Stimulated activated naive CD8-positive, alpha-beta T cell treated with anti-CD3 and anti-CD28 coated beads, Interleukin-15, amount 100 ng/mL, for 72 hours (primary cell): ENCODE measurements at regions not wholly inside any gene's neighbourhood (a gene's known extent, or its start where the extent isn't known, plus 50 kb on each side); places are given as distances from the start of the nearest gene placed in this dataset.
"Not testable (repeated sequence)": the region's sequence is repeated elsewhere in the genome, so short reads cannot be mapped to it uniquely, and the experiment has no call there.

Experiments used
- ATAC-seq: fragments of 150-1000 bp; cut with Tn5 transposase; 2 replicates; pipeline ENCODE4 v1.10.0; 2021; ENCODE audit warnings: mild to moderate bottlenecking, moderate library complexity
- DNase-seq, 2 donors: peaks; one replicate each; pipeline ENCODE4 v3.0.0; 2021 to 2022
- H3K27ac Mint-ChIP-seq, 2 donors: one replicate each; pipeline ENCODE4 v1.8.0; 2022; ENCODE audit warnings: mild to moderate bottlenecking in 2 of 2, mixed read lengths in 2 of 2, moderate library complexity in 2 of 2
- H3K27me3 Mint-ChIP-seq: one replicate; pipeline ENCODE4 v1.8.0; 2022; ENCODE audit warnings: mixed read lengths
- H3K4me1 Mint-ChIP-seq: one replicate; pipeline ENCODE4 v1.8.0; 2022; ENCODE audit warnings: mild to moderate bottlenecking, mixed read lengths
- H3K4me3 Mint-ChIP-seq, 2 donors: one replicate each; pipeline ENCODE4 v1.8.0; 2022; ENCODE audit warnings: mild to moderate bottlenecking in 2 of 2, mixed read lengths in 2 of 2, moderate library complexity in 1 of 2
- H3K9me3 Mint-ChIP-seq, 2 donors: one replicate each; pipeline ENCODE4 v1.8.0; 2022; ENCODE audit warnings: mixed read lengths in 2 of 2

DNA sequence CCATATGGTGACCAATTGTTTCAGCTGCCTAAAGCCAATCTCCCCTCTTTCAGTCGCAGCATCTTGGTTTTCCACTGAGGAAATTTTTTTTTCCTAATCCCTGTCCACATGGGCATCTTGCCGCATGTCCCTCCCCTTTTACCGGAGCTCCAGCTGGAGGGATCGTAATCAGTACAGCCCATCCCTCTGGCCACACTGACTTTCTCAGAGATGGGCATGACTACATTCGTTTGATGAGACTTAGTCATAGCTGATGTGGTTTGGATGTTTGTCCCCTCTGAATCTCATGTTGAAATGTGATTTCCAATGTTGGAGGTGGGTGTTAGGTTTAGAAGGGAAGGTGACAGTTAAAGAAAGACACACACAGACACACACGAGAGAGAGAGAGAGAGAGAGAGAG, 186.8 kb upstream of the CXCL12 start:
- H3K4me1 Mint-ChIP-seq, result no peaks in the 10 kb centered on the region
- H3K9me3 Mint-ChIP-seq, result no peaks in the 10 kb centered on the region
- DNase-seq (no peak), ATAC-seq (no peak)
- no peak overlapping the region for H3K27ac Mint-ChIP-seq
- H3K27me3 Mint-ChIP-seq, result no peaks in the 10 kb centered on the region
- no peak overlapping the region for H3K4me3 Mint-ChIP-seq

DNA sequence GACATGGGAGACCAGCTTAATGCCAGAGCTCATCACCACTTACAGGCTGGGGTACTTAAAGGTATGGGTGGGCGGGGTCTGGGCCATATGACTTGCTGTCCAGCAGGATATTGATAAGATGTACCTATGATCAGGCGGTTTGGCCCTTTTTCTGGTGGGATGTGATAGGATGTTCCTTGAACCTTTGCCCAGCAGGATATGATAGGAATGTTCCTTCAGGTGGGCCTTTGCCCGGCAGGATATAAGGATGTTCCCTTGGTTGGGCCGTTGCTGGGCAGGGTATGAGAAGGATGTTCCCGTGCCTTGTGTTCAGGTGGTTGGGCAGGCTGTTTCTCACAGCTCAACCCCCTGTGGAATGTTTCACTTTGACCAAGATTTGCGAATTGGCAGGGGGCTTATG, 187.2 kb upstream of the CXCL12 start:
- no peak for DNase-seq

DNA sequence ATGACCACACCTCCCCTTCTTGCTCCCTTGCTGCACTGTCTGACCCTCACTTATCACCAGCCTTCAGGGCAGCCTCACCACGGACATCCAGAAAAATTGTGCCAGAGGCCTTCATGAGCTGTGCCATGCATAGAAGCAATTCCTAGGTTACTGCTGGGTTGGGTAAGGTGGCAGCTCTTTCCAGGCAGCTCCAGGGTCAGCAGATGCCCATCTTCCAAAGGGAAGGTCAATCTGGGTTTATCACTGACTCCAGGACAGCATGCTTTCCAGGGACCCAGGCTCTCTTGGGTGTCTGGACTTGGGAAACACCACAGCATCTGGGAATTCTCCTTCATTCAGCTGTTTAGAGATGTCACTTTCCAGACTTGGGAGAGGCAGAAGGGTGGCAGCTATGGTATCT, 188.9 kb upstream of the CXCL12 start:
- Mint-ChIP-seq H3K27ac (no peak overlapping the region), H3K27me3 (no peaks in the 10 kb centered on the region), H3K4me1 (no peaks in the 10 kb centered on the region), H3K9me3 (no peaks in the 10 kb centered on the region), H3K4me3 (no peak overlapping the region)
- DNase-seq (no peak), ATAC-seq (no peak)

More for the DNA sequence above, 187.2 kb upstream of the CXCL12 start:
- Mint-ChIP-seq H3K27me3 (no peaks in the 10 kb centered on the region), H3K4me3 (no peak overlapping the region), H3K4me1 (no peaks in the 10 kb centered on the region), H3K9me3 (no peaks in the 10 kb centered on the region), H3K27ac (no peak overlapping the region)
- ATAC-seq, result no peak

DNA sequence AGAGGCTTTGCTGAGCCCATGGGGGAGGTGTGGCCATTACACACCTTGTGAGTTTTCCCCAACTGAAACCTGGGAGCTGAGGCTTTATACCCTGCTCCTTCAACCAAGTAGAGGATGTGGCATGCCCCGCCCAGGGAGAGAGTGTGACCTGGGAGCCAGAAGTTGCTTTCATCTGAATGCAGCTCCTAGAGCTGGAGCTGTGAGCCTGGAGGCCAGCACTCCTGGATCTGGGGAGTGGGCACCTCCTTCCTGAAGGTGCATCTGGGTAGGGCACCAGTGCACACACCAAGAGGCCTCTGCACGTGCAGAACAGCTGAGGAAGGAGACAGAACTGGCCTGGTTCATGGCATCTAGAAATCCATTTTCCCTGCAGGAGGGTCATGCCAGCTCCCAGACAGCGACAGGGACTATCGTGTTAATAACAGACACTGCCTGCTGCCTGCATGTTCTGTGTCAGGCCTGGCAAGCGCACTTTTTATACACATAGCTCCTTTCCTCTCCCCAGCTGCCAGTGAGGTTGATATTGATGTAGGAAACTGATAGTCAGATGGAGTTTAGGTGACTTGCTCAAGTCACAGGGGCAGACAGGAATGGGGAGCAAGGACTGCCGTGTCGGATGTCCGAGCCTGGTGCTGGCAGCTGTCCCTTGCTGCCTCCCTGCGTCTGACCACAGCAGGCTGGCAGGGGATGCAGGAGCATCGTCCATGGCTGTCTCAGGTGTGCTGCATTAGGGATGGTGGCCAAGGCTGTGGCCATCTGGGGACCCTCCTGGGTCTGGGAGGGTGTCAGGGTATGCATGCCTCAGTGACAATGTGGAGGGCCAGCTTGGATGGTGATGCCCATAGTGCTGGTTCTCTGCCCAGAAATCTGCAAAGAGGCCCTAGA, 189.9 kb upstream of the CXCL12 start:
- Mint-ChIP-seq H3K9me3 (no peaks in the 10 kb centered on the region), H3K27me3 (no peaks in the 10 kb centered on the region), H3K4me1 (no peaks in the 10 kb centered on the region), H3K27ac (no peak overlapping the region), H3K4me3 (no peak overlapping the region)
- ATAC-seq (no peak), DNase-seq (no peak)

DNA sequence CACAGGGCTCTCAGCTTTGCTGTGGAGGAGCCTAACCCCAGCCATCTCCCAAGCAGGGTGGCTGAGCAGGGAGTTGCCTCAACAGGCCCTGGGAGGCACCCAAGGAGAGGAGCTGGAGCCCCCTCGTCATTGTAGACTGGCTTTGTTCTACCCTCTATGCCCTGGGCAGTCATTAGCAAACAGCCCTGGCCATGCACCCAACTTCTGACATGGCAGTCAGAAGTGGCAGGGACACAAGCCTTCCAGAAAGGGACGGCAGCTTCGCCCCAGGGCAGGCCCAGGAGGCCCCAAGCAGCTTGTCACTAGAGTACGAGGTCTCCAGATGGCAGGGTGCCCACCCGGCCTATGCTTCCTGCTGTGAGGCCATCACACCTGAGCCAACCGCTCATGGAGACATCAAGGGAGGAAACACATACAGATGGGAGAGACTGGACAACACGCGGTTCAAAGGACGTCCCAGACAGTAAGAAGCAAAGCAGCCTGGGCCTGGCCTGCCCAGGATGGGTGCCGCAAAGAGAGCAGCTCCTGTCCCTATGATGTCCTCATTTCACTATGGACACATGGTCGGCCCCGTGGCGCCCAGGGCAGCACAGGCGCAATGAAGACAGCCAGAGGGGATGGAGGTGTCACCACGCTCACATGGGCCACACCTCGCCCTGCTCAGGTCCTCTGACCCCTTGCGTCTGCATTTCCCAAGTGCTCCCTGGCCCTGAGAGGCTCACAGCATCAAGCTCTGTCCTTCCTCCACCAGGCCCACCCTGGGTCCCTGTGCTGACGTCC, 190.9 kb upstream of the CXCL12 start:
- no peak for ATAC-seq
- Mint-ChIP-seq H3K27me3 (no peaks in the 10 kb centered on the region), H3K9me3 (no peaks in the 10 kb centered on the region)

DNA sequence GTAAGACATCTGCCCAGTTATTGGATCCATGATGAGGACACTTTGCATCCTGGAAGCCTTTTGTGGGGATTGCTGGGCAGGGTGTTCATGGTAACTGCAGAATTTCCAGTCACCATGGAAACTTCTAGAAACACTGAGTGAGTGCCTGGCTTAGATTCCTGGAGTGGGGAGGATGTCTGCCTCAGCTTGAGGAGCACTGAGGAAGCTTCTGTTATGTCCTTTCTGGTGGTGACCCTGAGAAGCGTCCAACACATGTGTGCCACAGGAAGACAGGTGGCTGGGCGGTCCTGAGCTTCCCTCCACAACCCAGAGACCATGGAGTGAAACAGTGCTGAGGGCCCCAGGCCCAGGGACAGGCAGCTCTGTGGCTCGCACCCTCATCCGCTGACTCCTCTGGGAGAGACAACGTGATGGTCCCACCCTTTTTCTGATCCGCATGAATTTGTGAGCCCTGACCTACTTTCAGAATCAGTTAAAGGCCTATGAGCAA, 191.8 kb upstream of the CXCL12 start:
- no peak overlapping the region for H3K27ac Mint-ChIP-seq
- ATAC-seq (no peak), DNase-seq (no peak)
- no peaks in the 10 kb centered on the region for H3K4me1 Mint-ChIP-seq
- H3K9me3 Mint-ChIP-seq, result no peaks in the 10 kb centered on the region
- no peaks in the 10 kb centered on the region for H3K27me3 Mint-ChIP-seq
- no peak overlapping the region for H3K4me3 Mint-ChIP-seq

More for the DNA sequence above, 190.9 kb upstream of the CXCL12 start:
- H3K4me3 Mint-ChIP-seq, result no peak overlapping the region
- no peak for DNase-seq
- H3K27ac Mint-ChIP-seq, result no peak overlapping the region
- no peaks in the 10 kb centered on the region for H3K4me1 Mint-ChIP-seq

DNA sequence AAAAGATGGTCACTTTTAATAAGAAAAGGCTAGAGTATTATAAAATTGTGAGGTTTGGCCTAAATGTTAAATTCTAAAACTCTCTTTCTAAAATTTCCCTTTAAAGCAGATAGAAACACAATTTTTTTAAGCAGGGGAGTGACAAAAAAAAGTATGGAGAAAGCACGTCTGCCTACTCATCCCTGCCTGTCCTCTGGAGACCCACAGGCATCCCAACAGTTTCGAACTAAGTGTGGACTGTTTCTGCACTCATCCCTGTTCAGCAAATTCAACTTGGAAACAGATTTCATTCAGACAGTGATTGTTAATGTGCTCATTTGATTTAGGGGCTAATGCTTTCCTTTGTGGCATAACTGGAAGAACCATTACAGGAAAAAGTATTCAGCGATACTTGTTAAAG, 192.6 kb upstream of the CXCL12 start:
- DNase-seq, result no peak
- Mint-ChIP-seq H3K4me3 (no peak overlapping the region), H3K27me3 (no peaks in the 10 kb centered on the region), H3K4me1 (no peaks in the 10 kb centered on the region), H3K9me3 (no peaks in the 10 kb centered on the region), H3K27ac (no peak overlapping the region)
- no peak for ATAC-seq

DNA sequence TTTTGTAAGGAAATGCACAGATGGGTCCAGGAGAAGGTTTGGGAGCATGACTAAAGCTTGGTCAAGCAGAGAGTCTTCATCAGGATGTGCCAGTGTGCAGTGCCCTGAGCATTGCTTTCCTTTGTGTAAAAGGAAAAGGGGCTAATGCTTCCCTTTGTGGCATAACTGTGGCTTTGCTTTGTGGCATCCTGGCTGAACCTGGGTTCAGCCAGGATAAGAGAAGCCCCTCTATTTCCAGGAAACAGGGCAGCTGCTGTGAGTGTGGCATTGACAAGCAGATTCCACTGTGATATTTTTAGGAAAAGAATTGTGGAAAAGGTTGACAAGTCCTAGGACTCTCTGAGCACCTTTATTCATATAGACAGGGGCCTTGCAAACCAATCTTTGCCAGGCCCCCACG, 193.4 kb upstream of the CXCL12 start:
- no peak for ATAC-seq
- no peak overlapping the region for H3K27ac Mint-ChIP-seq
- H3K4me3 Mint-ChIP-seq, result no peak overlapping the region

DNA sequence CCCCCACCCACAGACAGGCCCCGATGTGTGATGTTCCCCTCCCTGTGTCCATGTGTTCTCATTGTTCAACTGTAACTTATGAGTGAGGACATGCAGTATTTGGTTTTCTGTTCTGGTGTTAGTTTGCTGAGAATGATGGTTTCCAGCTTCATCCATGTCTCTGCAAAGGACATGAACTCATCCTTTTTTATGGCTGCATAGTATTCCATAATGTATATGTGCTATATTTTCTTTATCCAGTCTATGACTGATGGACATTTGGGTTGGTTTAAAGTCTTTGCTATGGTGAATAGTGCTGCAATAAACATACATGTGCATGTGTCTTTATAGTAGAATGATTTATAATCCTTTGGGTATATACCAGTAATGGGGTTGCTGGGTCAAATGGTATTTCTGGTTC, 194.1 kb upstream of the CXCL12 start:
- H3K9me3 Mint-ChIP-seq, H3K4me3 Mint-ChIP-seq, H3K27ac Mint-ChIP-seq, DNase-seq, H3K4me1 Mint-ChIP-seq, ATAC-seq, H3K27me3 Mint-ChIP-seq: not testable (repeated sequence)

More for the DNA sequence above, 193.4 kb upstream of the CXCL12 start:
- H3K9me3 Mint-ChIP-seq, result no peaks in the 10 kb centered on the region
- DNase-seq, result no peak
- H3K4me1 Mint-ChIP-seq, result no peaks in the 10 kb centered on the region
- no peaks in the 10 kb centered on the region for H3K27me3 Mint-ChIP-seq

DNA sequence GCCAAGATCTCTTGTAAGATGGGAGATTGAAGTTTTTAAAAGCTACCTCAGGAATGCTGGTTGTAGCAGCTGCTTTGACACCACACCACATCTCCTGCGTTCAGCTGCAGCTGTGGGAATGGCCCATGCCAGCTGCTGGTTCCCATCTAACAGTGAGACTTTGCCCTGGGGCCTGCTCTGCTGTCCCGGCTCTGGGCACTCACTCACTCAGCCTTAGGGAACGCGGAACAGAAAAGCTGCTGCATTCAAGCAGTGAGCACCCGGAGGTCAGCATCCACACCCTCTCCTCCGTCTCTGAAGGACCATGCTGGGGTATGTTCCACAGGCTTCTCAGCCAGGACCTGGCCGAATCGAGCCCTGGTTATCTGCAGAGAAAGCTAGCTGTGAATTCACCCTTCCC, 197.1 kb upstream of the CXCL12 start:
- Mint-ChIP-seq H3K9me3 (no peaks in the 10 kb centered on the region), H3K27me3 (no peaks in the 10 kb centered on the region), H3K27ac (no peak overlapping the region), H3K4me3 (no peak overlapping the region), H3K4me1 (no peaks in the 10 kb centered on the region)
- DNase-seq (no peak), ATAC-seq (no peak)

DNA sequence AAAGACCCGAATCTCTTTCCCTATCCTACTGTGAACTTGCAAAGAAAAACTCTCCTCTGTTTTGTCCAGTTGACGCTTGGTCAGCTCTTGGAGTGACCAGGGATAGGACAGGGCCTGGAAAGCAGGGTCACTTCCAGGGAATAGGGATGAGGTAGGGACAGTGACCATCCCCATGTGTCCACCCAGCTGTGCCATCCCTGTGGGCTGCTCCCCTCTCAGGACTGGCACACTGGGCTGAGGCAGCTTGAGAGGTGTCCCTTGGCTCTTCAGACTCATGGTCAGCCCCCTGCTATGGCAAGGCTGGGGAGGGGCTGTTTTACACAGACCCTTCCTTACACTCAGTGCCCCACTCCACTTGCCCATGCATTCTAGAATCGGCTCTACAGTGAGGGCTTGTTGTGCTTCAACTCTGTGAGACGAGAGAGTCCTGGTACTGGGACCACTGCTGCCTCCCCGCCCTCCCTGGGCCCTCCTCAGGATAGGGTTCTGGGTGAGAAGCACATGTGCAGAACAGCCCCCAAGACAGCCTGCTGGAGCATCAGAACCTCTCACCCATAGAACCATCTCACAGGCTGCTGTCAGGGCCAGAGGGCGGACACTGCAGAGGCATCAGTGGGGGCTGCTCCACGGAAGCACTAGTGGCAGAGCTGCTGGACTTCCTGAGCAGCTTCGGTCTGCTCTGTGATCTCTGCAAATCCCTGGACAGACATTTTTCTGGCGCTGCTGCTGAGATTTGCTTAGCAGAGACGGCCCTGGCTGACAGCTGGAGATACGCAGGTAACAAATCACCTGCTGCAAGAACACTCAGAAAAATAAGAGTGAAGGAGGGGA, 202.8 kb upstream of the CXCL12 start:
- Mint-ChIP-seq H3K4me3 (no peak overlapping the region), H3K4me1 (no peaks in the 10 kb centered on the region), H3K27me3 (peaks cover 14% of the 10 kb centered on the region), H3K9me3 (no peaks in the 10 kb centered on the region), H3K27ac (no peak overlapping the region)
- ATAC-seq, result peak; percentile 44
- DNase-seq, result no peak

DNA sequence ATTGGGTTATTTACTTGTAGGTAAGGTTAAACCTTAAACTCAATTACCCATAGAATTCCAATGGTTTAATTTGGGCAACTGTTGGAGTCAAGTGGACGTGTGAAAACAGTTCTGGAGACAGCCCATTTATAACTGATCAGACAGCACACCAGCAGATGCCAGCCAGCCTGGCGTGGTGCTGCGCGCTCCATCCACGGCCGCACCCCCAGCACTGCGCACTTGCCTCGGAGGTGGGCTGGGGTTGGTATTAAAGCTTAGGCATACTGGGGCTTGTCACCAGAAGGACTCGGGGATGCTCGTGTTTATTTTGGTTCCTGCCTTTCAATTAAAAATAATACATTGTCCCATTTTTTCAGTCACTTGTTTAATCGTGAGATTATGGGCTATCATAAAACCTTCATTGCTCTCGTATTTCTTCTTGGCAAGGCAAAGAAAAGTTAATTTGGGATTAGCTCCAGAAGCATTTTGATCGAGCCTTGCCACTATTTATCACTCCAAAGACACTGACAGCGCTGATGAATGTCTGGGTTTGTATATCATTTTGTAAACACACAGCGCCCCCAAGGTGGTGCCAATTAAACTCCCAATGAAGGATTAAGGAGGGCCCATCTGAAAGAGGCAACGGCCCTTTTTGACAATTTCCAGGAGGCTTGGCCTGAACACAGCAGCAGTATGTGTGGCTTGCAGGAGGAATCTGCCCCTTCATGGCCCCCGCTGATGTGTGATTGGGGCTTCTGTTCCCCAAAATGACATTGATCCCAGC, 204.5 kb upstream of the CXCL12 start:
- Mint-ChIP-seq H3K27me3 (peaks cover 19% of the 10 kb centered on the region), H3K4me1 (no peaks in the 10 kb centered on the region), H3K27ac (peak overlapping the region in 1 of 2 donors; percentile 68), H3K9me3 (no peaks in the 10 kb centered on the region), H3K4me3 (no peak overlapping the region)
- ATAC-seq, result no peak
- DNase-seq, result no peak

DNA sequence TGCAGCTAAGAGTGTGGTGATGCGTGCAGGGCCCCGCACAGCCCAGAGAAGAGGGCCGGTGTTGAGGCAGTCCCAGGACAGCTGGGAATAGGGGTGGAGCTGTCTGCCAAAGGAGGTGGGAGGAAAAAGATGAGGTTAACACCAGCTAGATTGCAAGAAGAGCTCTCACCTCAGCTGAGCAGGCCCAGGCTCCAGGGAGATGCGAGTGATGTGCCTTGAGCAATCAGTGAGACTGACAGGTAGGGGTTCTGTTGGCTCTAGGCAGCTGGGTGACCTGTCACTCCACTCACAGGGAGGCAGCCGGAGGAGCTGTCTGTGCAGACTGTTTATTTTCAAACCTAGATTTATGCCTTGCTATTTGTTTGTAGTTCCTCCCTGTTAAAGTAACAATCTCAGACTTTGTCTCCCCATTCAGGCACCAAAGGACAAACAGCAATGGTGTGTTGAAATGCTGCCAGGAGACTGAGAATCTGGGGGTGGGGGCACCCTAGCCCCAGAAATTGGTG, 205.1 kb upstream of the CXCL12 start:
- ATAC-seq (no peak), DNase-seq (no peak)
- H3K27ac Mint-ChIP-seq, result peak overlapping the region in 1 of 2 donors; percentile 68
- H3K27me3 Mint-ChIP-seq, result peaks cover 19% of the 10 kb centered on the region
- H3K9me3 Mint-ChIP-seq, result no peaks in the 10 kb centered on the region
- no peaks in the 10 kb centered on the region for H3K4me1 Mint-ChIP-seq
- H3K4me3 Mint-ChIP-seq, result no peak overlapping the region

DNA sequence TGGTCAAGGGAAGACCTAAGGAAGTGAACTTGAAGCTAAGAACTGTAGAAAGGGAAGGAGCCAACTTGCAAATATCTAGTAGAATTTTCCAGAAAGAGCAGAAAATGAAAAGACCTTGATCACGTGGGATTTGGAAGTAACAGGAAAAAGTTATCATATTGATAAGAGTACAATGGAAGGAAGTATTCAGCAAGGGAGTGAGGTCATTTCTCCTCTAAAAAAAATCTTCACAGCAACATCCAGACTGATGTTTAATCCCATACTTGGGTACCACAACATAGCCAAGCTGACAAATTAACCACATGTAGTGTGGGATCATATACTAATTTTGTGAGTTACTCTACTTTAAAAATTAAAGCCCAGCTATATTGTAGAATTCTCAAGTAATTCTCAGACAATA, 207.0 kb upstream of the CXCL12 start:
- DNase-seq, result no peak
- no peaks in the 10 kb centered on the region for H3K4me1 Mint-ChIP-seq
- ATAC-seq, result no peak
- peaks cover 22% of the 10 kb centered on the region for H3K27me3 Mint-ChIP-seq
- H3K27ac Mint-ChIP-seq, result peak overlapping the region in 1 of 2 donors; percentile 84
- H3K4me3 Mint-ChIP-seq, result no peak overlapping the region
- peaks cover 0 to 5% of the 10 kb centered on the region in 2 donors for H3K9me3 Mint-ChIP-seq

DNA sequence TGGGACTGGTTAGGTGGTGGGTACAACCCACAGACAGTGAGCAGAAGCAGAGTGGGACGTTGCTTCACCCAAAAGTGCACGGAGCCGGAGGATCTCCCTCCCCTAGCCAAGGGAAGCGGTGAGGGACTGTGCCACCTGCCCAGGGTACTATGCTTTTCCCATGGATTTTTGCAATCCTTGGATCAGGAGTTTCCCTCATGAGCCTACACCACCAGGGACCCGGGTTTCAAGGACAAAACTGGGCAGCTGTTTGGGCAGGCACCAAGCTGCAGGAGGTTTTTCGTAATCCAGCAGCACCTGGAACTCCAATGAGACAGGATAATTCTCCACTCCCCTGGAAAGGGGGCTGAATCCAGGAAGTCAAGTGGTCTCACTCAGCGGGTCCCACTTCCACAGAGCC, 209.1 kb upstream of the CXCL12 start:
- Mint-ChIP-seq H3K4me1 (no peaks in the 10 kb centered on the region), H3K27me3 (peaks cover 28% of the 10 kb centered on the region), H3K9me3 (peaks cover 0 to 8% of the 10 kb centered on the region in 2 donors), H3K4me3 (no peak overlapping the region), H3K27ac (no peak overlapping the region)
- ATAC-seq, result no peak
- DNase-seq, result no peak
